Activated CD8-positive, alpha-beta T cell treated with anti-CD3 and anti-CD28 coated beads for 36 hours (primary cell): ENCODE measurements at regions not wholly inside any gene's neighbourhood (a gene's known extent, or its start where the extent isn't known, plus 50 kb on each side); places are given as distances from the start of the nearest gene placed in this dataset.

Experiments
- ATAC-seq: fragments of 200-7000 bp; cut with Tn5 transposase; one replicate; pipeline ENCODE4 v1.10.0; 2021; ENCODE audit warnings: mild to moderate bottlenecking, moderate library complexity
- CTCF ChIA-PET: fragments of 350-600 bp; sonication (Branson Sonifier 250); formaldehyde crosslinking; loops from one replicate; lab custom pipeline; 2021; ENCODE audit warnings: antibody characterized with exemption; lab: Charles Lee
- POLR2A ChIA-PET: fragments of 350-600 bp; sonication (Branson Sonifier 250); formaldehyde crosslinking; loops from one replicate; lab custom pipeline; 2021; ENCODE audit warnings: antibody characterized with exemption; lab: Charles Lee
- DNase-seq: peaks from one replicate; pipeline ENCODE4 v3.0.0-alpha.2; 2020
- H3K27ac Mint-ChIP-seq: one replicate; pipeline ENCODE4 v1.8.0; 2021; ENCODE audit warnings: mild to moderate bottlenecking, mixed read lengths
- H3K27me3 Mint-ChIP-seq: one replicate; pipeline ENCODE4 v1.8.0; 2021; ENCODE audit warnings: mixed read lengths
- H3K36me3 Mint-ChIP-seq: one replicate; pipeline ENCODE4 v1.8.0; 2021; ENCODE audit warnings: low read depth, mixed read lengths
- H3K4me1 Mint-ChIP-seq: one replicate; pipeline ENCODE4 v1.8.0; 2021; ENCODE audit warnings: low read depth, mixed read lengths
- H3K4me3 Mint-ChIP-seq: one replicate; pipeline ENCODE4 v1.8.0; 2021; ENCODE audit warnings: mild to moderate bottlenecking, moderate library complexity, mixed read lengths
- H3K9me3 Mint-ChIP-seq: one replicate; pipeline ENCODE4 v1.8.0; 2021; ENCODE audit warnings: mixed read lengths
- intact Hi-C: fragments of 100-400 bp; cut with micrococcal nuclease; formaldehyde crosslinking; loops from one replicate; pipeline ENCODE4 v1.10.0; 2022
- TF ChIP-seq, protein P1 (sequence below): fragments of 200-600 bp; IDR thresholded peaks from one replicate; pipeline ENCODE4 v1.8.0; 2022; ENCODE audit warnings: antibody characterized with exemption, mild to moderate bottlenecking

DNA sequence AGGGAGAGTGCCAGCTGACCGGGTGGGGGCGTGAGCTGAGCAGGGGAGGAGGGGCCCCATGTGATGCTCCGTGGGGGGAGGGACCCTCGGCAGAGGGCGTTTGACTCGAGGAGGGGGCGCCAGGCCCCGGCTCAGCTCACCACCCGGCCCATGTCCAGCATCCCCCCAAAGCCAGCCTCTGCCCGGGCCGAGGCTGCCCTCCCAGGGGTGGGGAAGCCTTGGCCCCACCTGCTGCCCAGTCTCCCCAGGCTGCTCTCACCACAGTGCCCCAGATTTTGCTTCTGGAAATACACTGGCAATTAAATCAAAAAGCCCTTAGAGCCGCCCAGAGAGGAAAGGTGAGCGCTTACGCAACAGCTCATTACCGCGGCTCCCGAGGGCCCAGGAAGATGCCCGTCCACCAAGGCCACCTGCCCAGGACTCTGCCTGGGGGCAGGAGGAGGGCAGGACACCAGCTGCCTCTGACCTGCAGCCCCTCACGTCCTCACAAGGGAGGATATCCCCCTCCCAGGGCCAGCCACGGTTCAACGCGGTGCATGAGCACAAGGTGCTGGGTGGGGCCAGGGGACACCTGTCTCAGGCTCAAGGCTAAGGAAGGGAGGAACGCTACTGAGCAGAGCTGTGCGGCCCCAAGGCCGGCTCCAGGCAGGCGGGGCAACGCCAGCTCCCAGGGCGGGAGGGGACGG is 70.0 kb upstream of the INPP5A start:
- intact Hi-C loops: no loop called here
- H3K36me3 Mint-ChIP-seq: no peaks in the 10 kb centered on the region
- H3K4me1 Mint-ChIP-seq: peaks cover 11% of the 10 kb centered on the region
- CTCF ChIA-PET: no interaction called here
- no peak overlapping the region for H3K4me3 Mint-ChIP-seq
- TF ChIP-seq, protein P1, sequence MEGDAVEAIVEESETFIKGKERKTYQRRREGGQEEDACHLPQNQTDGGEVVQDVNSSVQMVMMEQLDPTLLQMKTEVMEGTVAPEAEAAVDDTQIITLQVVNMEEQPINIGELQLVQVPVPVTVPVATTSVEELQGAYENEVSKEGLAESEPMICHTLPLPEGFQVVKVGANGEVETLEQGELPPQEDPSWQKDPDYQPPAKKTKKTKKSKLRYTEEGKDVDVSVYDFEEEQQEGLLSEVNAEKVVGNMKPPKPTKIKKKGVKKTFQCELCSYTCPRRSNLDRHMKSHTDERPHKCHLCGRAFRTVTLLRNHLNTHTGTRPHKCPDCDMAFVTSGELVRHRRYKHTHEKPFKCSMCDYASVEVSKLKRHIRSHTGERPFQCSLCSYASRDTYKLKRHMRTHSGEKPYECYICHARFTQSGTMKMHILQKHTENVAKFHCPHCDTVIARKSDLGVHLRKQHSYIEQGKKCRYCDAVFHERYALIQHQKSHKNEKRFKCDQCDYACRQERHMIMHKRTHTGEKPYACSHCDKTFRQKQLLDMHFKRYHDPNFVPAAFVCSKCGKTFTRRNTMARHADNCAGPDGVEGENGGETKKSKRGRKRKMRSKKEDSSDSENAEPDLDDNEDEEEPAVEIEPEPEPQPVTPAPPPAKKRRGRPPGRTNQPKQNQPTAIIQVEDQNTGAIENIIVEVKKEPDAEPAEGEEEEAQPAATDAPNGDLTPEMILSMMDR: no peak
- DNase-seq (no peak), ATAC-seq (no peak)
- POLR2A ChIA-PET: interaction anchor here (0.6 kb wide), 1 partner anchor 218 kb away, joined by 3 read pairs; no protein-coding TSS in a partner anchor
- peaks cover 2% of the 10 kb centered on the region for H3K27me3 Mint-ChIP-seq
- peaks cover 3% of the 10 kb centered on the region for H3K9me3 Mint-ChIP-seq
- H3K27ac Mint-ChIP-seq: no peak overlapping the region

DNA sequence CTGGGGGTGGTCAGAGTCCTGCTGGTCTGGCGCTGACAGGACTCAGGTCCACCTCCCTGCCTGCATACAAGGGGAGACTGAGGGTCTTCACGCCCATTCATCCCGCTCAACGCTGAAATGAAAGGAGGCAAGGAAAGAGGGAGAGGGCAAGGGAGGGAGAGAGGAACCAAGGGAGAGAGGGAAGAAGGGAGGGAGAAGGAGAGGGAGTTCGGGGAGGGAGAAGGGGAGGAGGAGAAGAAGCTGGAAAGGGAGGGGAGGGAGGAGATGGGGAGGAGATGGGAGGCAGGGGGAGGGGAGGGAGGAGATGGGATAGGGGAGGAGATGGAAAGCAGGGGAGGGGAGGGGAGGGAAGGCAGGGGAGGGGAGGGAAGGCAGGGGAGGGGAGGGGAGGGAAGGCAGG is 69.4 kb upstream of the INPP5A start:
- peaks cover 3% of the 10 kb centered on the region for H3K9me3 Mint-ChIP-seq
- H3K4me1 Mint-ChIP-seq: peaks cover 11% of the 10 kb centered on the region
- no peaks in the 10 kb centered on the region for H3K36me3 Mint-ChIP-seq
- H3K4me3 Mint-ChIP-seq: no peak overlapping the region
- ATAC-seq (no peak), DNase-seq (no peak)
- ChIA-PET CTCF (no interaction called here), POLR2A (no interaction called here)
- H3K27ac Mint-ChIP-seq: no peak overlapping the region
- H3K27me3 Mint-ChIP-seq: peaks cover 3% of the 10 kb centered on the region
- TF ChIP-seq, protein P1: no peak
- intact Hi-C loops: no loop called here

DNA sequence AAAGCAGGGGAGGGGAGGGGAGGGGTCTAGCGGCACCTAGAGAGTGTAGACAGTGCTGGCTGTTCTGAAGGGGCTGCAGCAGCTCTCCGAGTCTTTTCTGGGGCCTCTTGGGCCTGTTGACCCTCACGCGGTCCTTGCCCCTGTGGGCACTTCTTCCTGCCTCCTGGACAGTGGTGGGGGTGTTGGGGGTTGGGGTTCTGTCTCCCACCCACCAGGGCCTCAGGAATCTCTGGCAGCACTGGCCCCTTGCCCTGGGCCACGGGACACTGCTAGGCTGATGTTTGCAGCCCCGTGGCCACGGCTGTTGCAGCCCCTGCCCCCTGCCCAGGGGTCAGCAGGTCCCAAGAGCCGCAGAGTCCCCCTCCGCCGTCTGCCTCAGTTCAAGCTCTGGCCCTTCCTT is 68.9 kb upstream of the INPP5A start:
- no peaks in the 10 kb centered on the region for H3K36me3 Mint-ChIP-seq
- CTCF ChIA-PET: no interaction called here
- TF ChIP-seq, protein P1: no peak
- H3K9me3 Mint-ChIP-seq: peaks cover 3% of the 10 kb centered on the region
- ATAC-seq (no peak), DNase-seq (no peak)
- peaks cover 11% of the 10 kb centered on the region for H3K4me1 Mint-ChIP-seq
- intact Hi-C loops: no loop called here
- H3K27ac Mint-ChIP-seq: no peak overlapping the region
- POLR2A ChIA-PET: no interaction called here
- peaks cover 3% of the 10 kb centered on the region for H3K27me3 Mint-ChIP-seq
- no peak overlapping the region for H3K4me3 Mint-ChIP-seq

DNA sequence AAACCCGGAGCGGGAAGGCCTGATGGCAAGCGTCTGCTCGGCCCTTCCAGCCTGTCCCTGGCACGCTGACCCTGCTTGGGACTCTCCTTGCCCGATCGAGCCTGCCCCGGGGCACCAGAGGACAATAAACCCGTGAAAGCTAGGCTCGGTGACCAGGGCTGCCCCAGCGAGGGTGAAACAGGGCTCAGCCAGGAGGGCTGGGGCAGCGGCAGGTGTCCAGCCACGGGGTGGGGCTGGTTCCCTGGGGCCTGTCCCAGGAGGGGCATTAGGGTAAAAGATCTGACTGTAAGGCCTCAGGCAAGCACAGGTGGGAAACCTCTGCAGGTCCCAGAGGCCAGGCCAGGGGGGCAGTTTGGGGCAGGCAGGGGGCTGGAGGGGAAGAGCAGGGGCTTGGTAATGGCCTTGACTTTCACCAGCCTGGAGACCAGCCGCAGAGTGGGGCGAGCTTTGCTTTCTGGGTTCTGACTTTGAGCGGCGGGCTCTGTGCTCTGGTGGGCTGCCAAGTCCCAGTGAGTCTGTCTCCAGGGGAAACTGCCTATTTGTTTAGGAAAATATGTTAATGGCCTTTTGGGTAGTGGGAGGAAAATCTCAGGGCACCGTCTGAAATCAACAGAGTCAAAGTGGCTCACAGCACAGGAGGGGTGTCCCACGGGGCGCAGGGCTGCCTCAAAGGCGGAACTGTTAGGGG is 68.2 kb upstream of the INPP5A start:
- DNase-seq (no peak), ATAC-seq (no peak)
- peaks cover 11% of the 10 kb centered on the region for H3K4me1 Mint-ChIP-seq
- CTCF ChIA-PET: no interaction called here
- H3K27me3 Mint-ChIP-seq: peaks cover 3% of the 10 kb centered on the region
- POLR2A ChIA-PET: no interaction called here
- H3K4me3 Mint-ChIP-seq: no peak overlapping the region
- H3K36me3 Mint-ChIP-seq: no peaks in the 10 kb centered on the region
- H3K27ac Mint-ChIP-seq: no peak overlapping the region
- intact Hi-C loops: no loop called here
- TF ChIP-seq, protein P1: no peak
- H3K9me3 Mint-ChIP-seq: peaks cover 3% of the 10 kb centered on the region
